DND-41 (cell line): ENCODE measurements at regions not wholly inside any gene's neighbourhood (a gene's known extent, or its start where the extent isn't known, plus 50 kb on each side); places are given as distances from the start of the nearest gene placed in this dataset.
A peak's percentile ranks its signal among the peaks of the same experiment; 100 is the strongest.

Experiments
- ATAC-seq: fragments of 200-7000 bp; cut with Tn5 transposase; 3 replicates; pipeline ENCODE4 v1.9.1; 2021; ENCODE audit warnings: low read depth; ENCODE audit not compliant: insufficient read depth
- DNase-seq: peaks from one replicate; pipeline ENCODE4 v3.0.0-alpha.2; 2020
- H2AFZ ChIP-seq: 2 replicates; pipeline ENCODE4 v1.6.0; 2012; ENCODE audit warnings: low read depth, low read length
- H3K27ac ChIP-seq: 2 replicates; pipeline ENCODE4 v1.5.1; 2012; ENCODE audit warnings: low read length, inconsistent platforms
- H3K27me3 ChIP-seq: fragments of 200-600 bp; sonication (generic); 2 replicates; pipeline ENCODE4 v1.6.0; 2012; ENCODE audit warnings: low read length, mild to moderate bottlenecking, inconsistent platforms; ENCODE audit not compliant: insufficient read depth, poor library complexity
- H3K36me3 ChIP-seq: 2 replicates; pipeline ENCODE4 v1.5.1; 2012; ENCODE audit warnings: low read length, inconsistent platforms; ENCODE audit not compliant: insufficient read depth
- H3K4me1 ChIP-seq: 2 replicates; pipeline ENCODE4 v1.5.1; 2012; ENCODE audit warnings: mild to moderate bottlenecking, low read length; ENCODE audit not compliant: insufficient read depth
- H3K4me2 ChIP-seq: 2 replicates; pipeline ENCODE4 v1.6.0; 2012; ENCODE audit warnings: mild to moderate bottlenecking, moderate library complexity, low read length, inconsistent platforms; ENCODE audit not compliant: insufficient read depth
- H3K4me3 ChIP-seq, 2 experiments: fragments of 200-600 bp in 1 of 2; shearing (Covaris generic) in 1 of 2; 2 replicates each; pipeline ENCODE4 v1.5.1; 2012 to 2016; ENCODE audit warnings: inconsistent platforms in 2 of 2, low read length in 2 of 2, mild to moderate bottlenecking in 2 of 2, low read depth in 1 of 2, moderate library complexity in 1 of 2
- H3K79me2 ChIP-seq: 2 replicates; pipeline ENCODE4 v1.6.0; 2012; ENCODE audit warnings: low read length, inconsistent platforms; ENCODE audit not compliant: insufficient read depth
- H3K9ac ChIP-seq: 2 replicates; pipeline ENCODE4 v1.6.0; 2012; ENCODE audit warnings: low read depth, mild to moderate bottlenecking, inconsistent platforms, low read length, moderate library complexity
- H3K9me3 ChIP-seq: 2 replicates; pipeline ENCODE4 v1.5.1; 2012; ENCODE audit warnings: low read length, moderate library complexity, mild to moderate bottlenecking, inconsistent platforms; ENCODE audit not compliant: insufficient read depth, severe bottlenecking
- H4K20me1 ChIP-seq: 2 replicates; pipeline ENCODE4 v1.6.0; 2012; ENCODE audit warnings: low read length; ENCODE audit not compliant: insufficient read depth
- EZH2 ChIP-seq: IDR thresholded peaks from 3 replicates; pipeline ENCODE4 v1.6.1; 2012; ENCODE audit warnings: borderline replicate concordance, low read depth, mild to moderate bottlenecking, moderate library complexity, low read length, inconsistent platforms; ENCODE audit not compliant: severe bottlenecking
- TF ChIP-seq, protein P1 (sequence below): IDR thresholded peaks from 2 replicates; pipeline ENCODE4 v1.5.1; 2012; ENCODE audit warnings: borderline replicate concordance, low read length, moderate library complexity, mild to moderate bottlenecking; ENCODE audit not compliant: poor library complexity, severe bottlenecking; ENCODE audit errors: extremely low read depth

DNA sequence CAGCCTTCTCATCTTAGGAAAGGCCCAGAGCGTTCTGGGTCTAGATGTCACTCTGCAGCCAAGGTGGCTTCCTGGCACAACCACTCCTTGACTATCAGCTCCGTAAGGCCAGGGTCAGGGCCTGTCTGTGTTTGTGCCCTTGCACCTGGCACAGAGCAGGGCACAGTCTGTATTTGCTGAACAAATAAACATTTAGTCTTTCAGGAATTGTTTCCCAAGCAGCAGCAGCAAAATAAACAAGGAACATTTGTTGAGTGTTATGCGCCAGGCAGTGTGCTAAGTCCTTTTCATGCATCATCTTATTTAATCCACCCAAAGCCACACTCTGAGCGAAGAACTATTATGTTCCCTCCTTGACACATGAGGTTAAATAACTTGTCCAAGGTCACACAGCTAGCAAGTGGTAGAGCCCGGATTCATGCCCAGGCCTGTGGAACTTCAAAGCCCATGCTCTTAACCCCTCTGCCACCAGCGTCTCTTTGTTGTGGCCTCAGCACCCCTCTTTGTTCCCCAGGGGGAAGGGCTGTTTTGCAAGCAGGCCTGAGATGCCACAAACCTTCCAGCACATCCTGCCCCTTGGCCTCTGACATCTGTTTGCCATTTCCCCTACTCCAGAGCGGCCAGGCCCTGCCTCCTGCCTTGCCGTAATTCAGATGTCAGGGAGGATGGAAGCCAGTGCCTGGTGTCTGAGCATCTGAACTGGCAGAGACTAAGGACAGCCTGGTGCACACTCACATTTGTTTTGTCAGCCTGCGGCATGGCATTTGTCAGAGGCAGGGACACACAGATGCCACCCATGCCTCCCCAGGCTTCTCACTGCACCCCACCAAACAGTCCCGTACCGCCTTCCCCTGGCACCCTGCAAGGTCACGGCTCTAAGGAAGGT lies 325.8 kb upstream of the ZMIZ1 start:
- Histone ChIP-seq H3K9me3 (no peaks in the 10 kb centered on the region), H3K4me2 (peak overlapping the region; percentile 46), H3K27me3 (no peaks in the 10 kb centered on the region), H3K9ac (0 out of 2 replicates have a peak overlapping the region, but pooled peaks have one; percentile 17), H3K36me3 (no peaks in the 10 kb centered on the region), H2AFZ (no peak overlapping the region), H3K79me2 (no peaks in the 10 kb centered on the region), H3K4me3 (no peak overlapping the region), H4K20me1 (peaks cover 5% of the 10 kb centered on the region), H3K4me1 (peaks cover 29% of the 10 kb centered on the region), H3K27ac (peak overlapping the region; percentile 71)
- peak; percentile 96 for ATAC-seq
- TF ChIP-seq EZH2, result no peak
- TF ChIP-seq, protein P1, sequence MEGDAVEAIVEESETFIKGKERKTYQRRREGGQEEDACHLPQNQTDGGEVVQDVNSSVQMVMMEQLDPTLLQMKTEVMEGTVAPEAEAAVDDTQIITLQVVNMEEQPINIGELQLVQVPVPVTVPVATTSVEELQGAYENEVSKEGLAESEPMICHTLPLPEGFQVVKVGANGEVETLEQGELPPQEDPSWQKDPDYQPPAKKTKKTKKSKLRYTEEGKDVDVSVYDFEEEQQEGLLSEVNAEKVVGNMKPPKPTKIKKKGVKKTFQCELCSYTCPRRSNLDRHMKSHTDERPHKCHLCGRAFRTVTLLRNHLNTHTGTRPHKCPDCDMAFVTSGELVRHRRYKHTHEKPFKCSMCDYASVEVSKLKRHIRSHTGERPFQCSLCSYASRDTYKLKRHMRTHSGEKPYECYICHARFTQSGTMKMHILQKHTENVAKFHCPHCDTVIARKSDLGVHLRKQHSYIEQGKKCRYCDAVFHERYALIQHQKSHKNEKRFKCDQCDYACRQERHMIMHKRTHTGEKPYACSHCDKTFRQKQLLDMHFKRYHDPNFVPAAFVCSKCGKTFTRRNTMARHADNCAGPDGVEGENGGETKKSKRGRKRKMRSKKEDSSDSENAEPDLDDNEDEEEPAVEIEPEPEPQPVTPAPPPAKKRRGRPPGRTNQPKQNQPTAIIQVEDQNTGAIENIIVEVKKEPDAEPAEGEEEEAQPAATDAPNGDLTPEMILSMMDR, result no peak
- peak; percentile 96 for DNase-seq

GRCh38 chr10:78744056-78744455 lies 324.7 kb upstream of the ZMIZ1 start:
- TF ChIP-seq, protein P1, result no peak
- TF ChIP-seq EZH2, result no peak

GRCh38 chr10:78744491-78745090 lies 324.2 kb upstream of the ZMIZ1 start:
- Histone ChIP-seq H3K4me2 (no peak overlapping the region), H3K27ac (no peak overlapping the region), H3K79me2 (no peaks in the 10 kb centered on the region), H2AFZ (no peak overlapping the region), H3K9me3 (no peaks in the 10 kb centered on the region), H3K4me3 (no peak overlapping the region), H3K27me3 (no peaks in the 10 kb centered on the region), H3K4me1 (peaks cover 29% of the 10 kb centered on the region), H3K9ac (no peak overlapping the region), H4K20me1 (peaks cover 5% of the 10 kb centered on the region), H3K36me3 (no peaks in the 10 kb centered on the region)
- DNase-seq, result no peak
- ATAC-seq, result no peak
- no peak for TF ChIP-seq EZH2
- TF ChIP-seq, protein P1, result no peak

More at GRCh38 chr10:78744056-78744455, 324.7 kb upstream of the ZMIZ1 start:
- H4K20me1 ChIP-seq, result peaks cover 5% of the 10 kb centered on the region
- no peak overlapping the region for H3K27ac ChIP-seq
- H3K36me3 ChIP-seq, result no peaks in the 10 kb centered on the region
- H2AFZ ChIP-seq, result no peak overlapping the region
- no peak overlapping the region for H3K9ac ChIP-seq
- no peak overlapping the region for H3K4me3 ChIP-seq
- no peaks in the 10 kb centered on the region for H3K9me3 ChIP-seq
- no peak overlapping the region for H3K4me2 ChIP-seq
- H3K27me3 ChIP-seq, result no peaks in the 10 kb centered on the region
- peaks cover 29% of the 10 kb centered on the region for H3K4me1 ChIP-seq
- no peaks in the 10 kb centered on the region for H3K79me2 ChIP-seq
- DNase-seq (no peak), ATAC-seq (no peak)
